Iris pigment epithelial cell (primary cell): ENCODE measurements at regions not wholly inside any gene's neighbourhood (a gene's known extent, or its start where the extent isn't known, plus 50 kb on each side); places are given as distances from the start of the nearest gene placed in this dataset.
A peak's percentile ranks its signal among the peaks of the same experiment; 100 is the strongest.

Experiments
- DNase-seq: peaks from one replicate; pipeline ENCODE4 v3.0.0-alpha.2; 2011; ENCODE audit warnings: low read depth

DNA sequence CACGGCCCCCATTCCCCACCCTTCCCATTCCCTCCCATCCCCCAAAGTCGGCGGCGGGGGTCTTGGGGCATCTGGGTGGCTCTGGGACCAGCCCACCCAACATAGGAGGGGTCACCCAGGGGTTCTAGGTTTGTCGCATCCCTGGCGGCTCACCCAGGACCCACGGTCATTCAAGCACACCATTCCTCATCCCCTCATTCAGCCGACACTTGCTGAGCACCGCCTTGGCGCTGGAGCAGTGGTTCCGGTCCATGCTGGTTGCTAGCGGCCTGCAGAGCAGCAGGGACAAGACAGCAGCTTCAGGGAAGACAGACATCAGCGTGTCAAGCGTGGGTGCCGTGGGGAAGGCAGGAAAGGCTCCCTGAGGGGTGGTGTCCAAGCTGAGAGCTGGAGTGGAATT is 50.5 kb upstream of the OTOS start:
- DNase-seq, result no peak

- no peak for DNase-seq
Observed at GRCh38 chr2:240192661-240193060, 52.2 kb upstream of the OTOS start.

- peak; percentile 28 for DNase-seq
Observed at GRCh38 chr2:240194341-240194762, 53.9 kb upstream of the OTOS start.

DNA sequence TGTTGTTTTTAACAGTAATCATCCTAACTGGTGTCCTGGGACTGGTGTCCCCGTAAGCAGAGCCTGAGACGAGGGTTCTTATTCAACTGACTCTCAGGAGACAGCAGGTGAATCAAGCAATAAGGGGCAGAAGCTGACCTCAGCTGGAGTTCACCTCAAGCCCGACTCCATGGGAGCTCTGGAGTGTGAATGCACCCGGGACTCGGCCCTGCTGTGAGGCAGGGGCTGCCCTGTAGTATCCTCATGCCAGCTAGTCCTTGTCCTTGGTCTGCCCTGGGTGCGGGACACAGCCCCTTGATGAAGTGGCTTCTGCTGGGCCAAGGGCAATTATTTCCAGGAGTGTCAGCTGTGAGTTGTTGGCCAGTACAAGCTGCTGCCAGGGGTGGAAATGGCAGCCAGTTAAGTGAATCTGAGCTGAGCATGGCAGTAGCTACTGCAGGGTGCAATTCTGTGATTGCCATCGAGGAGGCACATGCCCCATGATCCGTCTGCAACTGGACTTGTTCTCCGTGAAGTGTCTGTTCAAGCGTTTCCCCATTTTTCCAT is 54.9 kb upstream of the OTOS start:
- no peak for DNase-seq

DNA sequence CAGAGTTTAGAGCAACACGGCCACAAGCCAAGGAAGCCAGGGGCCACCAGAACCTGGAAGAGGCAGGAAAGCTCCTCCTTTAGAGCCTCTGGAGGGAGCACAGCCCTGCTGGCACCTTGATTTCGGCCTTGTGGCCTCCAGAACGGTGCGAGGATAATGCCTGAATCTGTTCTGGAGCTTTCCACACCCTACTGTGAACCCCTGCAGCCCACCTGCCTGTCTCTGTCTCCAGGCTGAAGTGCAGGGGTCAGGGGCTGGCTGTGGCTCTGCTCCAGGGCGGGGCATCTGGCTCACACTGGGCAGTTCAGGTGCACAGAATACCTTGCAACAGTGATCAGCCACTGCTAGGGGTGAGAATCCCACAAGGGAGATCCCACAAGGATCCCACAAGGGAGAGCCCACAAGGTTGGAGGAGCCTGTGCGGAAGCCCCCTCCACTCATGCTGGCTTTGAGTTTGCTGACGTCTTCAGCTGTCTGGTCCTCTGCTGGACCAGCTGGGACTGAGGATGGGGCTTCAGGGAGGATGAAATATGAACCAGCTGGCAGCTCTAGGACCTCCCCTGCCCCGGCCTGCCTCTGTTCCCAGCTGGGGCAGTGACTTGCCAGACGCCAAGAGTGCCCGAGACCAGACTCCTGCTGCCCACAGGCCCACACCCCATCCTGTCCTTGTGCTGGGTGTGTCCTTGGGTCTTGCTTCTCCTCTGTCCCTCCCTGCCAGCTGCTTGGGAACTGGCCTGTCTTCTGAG is 56.4 kb upstream of the OTOS start:
- DNase-seq, result no peak

- DNase-seq, result no peak
Observed at GRCh38 chr2:240197462-240198139, 57.1 kb upstream of the OTOS start.

DNA sequence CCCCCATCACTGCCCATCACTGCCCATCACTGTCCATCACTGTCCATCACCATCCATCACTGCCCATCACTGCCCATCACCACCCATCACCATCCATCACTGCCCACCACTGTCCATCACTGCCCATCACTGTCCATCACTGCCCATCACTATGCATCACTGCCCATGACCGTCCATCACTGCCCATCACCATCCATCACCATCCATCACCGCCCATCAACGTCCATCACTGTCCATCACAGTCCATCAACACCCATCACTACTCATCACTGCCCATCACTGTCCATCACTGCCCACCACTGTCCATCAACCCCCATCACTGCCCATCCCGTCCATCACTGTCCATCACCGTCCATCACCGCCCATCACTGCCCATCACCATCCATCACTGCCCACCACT is 57.8 kb upstream of the OTOS start:
- no peak for DNase-seq

DNA sequence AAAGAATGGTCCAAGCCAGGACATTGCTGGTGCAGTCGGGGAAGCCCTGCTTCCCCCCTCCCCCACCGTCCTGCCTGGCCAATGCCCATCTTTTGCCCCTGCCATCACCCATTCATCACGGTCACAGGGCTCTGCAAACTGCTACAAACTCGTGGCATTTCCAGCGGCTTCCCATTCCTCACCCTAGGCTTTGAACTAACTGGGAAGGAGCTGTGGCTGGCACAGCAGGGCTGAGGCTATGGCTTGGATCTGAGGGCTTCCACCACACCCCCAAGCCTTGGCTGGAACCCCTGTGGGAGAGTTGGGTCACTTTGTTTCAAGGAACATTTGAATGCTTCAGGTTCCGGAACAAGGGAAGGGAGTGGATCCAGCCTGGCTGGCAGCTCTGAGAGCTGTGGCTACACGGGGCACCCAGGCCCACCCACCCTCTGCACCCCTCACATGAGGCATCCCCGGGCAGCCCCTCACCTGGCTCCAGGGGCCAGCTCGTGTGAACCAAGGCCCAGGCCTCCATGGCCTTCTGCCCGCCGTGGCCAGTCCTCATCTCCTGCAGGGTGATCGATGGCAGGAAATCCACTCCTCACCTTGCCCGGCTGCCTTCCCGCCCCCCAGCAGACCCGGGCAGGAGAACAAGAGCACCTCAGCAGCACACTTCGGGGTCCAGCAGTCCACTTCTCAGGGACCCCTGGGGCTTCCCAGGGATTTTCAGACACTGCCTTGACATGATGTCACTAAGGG is 58.8 kb upstream of the OTOS start:
- no peak for DNase-seq

DNA sequence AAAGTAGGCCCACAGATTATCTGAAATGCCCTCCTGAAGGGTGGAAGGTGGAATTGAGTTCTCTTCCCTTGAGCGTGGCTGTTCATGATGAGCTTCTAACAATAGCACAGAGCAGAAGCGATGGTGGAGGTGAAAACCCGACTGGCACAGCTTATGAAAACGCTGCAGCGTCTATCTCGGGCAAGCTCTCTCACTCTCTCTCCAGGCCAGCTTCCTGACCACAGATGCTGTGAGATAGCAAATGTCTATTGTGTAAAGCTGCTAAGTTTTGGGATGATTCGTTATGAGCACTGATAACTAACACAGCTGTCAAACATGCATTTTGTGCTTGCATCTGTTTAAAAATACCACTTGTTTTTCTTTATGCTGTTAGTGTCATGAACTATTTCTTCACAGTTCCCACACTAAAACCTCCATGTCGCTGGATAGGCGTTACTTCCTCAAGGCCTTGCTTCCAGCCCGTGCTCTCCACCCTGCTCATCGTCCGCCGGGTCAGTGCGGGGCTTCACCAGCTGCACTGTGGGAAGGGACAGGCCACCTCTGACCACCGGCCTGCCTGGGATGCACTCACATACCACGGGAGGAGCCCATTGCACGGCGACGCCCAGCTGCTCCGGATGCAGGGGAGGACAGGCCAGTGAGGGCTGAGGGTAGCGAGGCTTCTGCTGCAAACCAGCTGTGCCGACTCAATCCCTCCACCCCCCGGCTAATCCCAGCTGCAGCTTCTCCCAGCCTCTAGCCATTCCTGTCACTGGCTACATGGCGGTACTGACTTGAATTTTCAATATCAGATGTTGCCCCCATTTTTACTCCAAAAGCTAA is 60.0 kb upstream of the OTOS start:
- DNase-seq, result no peak

GRCh38 chr2:240201866-240202265 is 61.4 kb upstream of the OTOS start:
- DNase-seq, result no peak

GRCh38 chr2:240202586-240202985 is 62.1 kb upstream of the OTOS start:
- no peak for DNase-seq

- DNase-seq, result no peak
Observed at GRCh38 chr2:240203031-240203787, 62.8 kb upstream of the OTOS start.

- no peak for DNase-seq
Observed at GRCh38 chr2:240203788-240204270, 63.4 kb upstream of the OTOS start.

DNA sequence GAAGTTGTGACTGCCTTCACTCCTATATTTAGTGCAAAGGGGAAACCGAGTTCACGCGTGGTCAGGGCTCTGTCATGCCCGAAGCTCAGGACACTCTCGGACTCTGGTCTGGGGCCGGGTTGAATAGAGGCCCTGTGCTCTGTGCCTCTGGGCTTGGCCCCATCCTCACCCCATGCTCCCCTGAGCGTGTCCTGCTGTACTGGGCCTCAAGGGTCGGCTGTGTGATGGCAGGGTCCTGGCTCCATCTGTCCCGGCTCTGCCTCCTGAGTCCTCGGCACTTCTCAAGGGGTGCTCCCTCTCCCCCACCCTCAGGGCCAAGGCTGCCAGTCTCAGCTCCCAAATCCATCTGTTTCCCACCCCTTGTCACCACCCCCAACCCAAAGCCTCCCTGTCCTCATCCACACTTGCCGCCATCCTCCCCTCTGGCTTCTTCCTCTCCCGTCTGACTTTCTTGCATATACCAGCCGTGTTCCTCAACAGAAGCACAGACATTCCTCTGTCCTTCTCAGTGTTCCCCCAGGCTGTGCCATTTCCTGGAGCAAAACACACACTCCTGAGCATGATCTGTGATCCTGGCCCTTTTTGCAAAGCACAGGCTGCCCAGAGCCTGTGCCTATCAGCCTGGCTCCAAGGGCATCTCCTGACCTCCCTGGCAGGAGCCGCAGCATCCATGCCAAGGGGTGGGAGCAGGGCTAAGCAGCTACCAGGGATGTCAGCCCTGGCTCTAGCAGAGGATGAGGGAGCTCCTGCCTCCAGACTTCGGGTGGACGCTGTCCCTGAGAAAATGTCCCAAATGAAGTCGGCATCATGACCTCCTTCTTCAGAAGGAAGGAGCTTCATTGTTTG is 64.2 kb upstream of the OTOS start:
- no peak for DNase-seq

GRCh38 chr2:240205348-240205747 is 64.9 kb upstream of the OTOS start:
- peak; percentile 53 for DNase-seq

DNA sequence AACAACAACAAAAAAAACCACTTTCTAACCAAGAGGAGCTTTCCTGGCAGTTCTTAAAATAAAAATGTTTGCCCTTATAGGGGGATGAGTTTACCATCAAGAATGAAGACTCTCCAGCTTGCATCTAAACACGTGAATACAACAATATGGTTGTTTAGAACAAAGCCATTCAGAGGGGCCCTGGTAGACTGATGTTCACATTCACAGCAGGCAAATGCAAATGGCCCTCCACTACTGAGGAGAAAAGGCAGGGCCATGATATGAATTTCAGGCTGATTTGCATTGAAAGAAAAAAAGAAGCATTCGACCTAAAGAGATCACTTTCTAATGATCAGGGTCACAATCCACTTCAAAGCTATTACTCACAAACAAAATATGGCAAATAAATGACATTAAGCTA is 65.3 kb upstream of the OTOS start:
- DNase-seq, result no peak

DNA sequence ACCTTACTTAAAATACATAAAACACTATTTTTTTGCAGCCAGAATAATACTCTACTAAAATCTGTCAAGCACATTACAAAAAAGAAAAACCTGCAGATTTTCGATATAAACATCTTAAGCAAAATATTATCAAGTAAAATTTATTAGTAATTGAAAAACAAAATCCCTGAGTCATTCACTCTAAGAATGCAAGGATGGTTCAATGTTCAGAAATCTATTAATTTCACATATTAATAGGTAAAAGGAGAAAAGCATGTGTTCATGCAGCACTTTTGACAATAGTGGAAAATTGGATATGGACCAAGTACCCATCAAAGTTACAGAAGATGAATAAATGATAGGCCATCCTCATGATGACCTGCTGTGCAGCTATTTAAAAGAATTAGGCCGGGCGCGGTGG is 66.2 kb upstream of the OTOS start:
- no peak for DNase-seq

DNA sequence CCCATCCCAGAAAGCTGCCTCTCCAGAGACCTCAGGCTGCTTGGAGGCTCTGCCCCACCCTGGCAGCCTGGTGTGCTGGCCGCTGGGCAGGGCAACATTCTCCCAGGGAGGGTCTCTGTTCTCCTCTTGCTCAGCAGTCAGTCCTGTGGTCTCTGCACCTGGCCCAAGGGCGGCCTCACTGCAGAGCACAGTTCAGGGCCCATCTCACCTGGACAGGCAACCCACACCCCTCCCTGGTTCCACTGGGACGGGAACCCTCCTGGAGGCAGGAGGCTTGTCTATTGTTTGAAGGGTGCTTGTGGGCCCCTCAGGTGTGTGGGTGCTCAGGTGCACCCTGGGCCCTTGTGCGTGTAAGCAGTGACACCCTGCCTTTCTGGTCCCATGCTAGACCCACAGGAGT is 67.2 kb upstream of the OTOS start:
- no peak for DNase-seq

- no peak for DNase-seq
Observed at GRCh38 chr2:240208096-240208495, 67.6 kb upstream of the OTOS start.

DNA sequence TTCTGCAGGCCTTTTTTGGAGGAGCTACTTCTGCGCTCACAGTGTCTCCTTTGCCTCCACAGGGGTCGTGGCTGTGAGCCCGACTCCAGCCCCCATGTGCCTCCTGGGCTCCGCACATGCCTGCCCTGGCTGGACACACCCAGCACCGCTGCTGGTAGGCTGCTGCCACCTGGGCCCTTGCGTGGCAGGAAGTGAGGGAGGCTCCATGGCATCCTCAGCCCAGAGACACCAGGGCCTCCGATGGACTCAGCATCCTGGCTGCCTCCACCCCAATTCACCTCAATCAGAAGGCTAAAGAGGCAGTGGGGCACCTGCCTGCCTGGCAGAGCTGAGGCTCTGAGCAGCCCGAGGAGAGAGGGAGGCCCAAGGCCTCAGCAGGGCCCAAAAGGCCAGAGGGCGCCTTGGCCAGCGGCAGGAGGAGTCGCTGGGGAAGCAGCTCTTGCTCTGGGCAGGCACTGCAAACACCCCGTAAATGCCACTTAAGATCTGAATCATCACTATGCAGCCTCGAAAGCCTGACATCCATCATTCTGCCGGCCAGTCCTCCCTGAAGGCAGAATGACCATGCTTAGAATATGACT is 68.3 kb upstream of the OTOS start:
- DNase-seq, result no peak
